GM19328 (cell line): ENCODE measurements at regions not wholly inside any gene's neighbourhood (a gene's known extent, or its start where the extent isn't known, plus 50 kb on each side); places are given as distances from the start of the nearest gene placed in this dataset.

Source experiments
- ATAC-seq: cut with Tn5 transposase; IDR thresholded peaks from one replicate; pipeline ENCODE4 v1.9.1; 2021; ENCODE audit warnings: mild to moderate bottlenecking, moderate library complexity; ENCODE audit not compliant: unreplicated experiment

DNA sequence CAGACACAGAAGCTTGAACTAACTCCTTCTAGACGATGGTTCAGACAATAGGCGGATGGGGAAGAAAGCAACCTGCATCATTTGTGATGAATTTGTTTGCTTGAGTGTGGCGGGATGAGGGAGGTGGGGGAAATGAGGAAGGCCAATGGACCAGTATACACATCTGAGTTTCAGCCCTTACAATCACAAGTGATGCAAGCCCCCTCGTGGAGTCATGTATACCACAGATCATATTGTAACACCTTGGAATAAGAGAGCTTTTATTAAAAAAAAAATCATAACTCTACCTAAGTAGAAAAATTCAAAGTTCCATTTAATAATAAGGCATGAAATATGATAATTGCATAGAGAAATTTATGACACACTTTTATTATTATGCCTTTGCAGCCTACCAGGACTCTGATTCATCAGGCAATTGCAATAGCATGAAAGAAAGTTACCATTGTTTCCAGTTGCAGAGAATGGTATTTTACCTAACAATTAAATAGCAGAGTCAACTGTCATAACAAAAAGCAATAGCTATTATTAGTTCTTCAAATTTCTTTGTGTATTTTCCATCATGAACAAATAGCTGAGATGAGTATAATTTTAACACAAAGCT, 230.2 kb upstream of the AKR1E2 start:
- no peak for ATAC-seq

GRCh38 chr10:4590807-4591206, 235.2 kb upstream of the AKR1E2 start:
- ATAC-seq, result no peak

- ATAC-seq, result no peak
These were observed 237.2 kb upstream of the AKR1E2 start for GRCh38 chr10:4588824-4589223.

DNA sequence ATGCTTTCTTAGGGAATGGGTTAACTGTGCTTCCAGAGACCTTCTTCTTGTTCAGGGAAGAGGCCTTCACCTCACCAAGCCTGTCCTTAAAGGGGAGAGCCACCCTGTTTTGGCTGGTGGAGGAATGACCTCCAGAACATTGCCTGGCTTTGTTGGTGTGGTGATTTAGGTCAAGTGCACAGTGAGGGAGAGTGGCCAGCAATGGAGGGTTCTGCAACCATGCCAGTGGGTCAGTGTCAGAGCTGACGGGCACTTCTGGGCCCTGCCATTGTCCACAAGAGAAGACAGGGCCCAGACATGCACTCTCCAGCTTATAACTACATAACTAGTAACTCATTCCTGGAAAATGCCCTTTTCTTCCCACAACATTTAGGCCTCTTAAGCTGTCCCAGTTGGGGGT, 238.5 kb upstream of the AKR1E2 start:
- no peak for ATAC-seq

GRCh38 chr10:4586776-4587175, 239.2 kb upstream of the AKR1E2 start:
- no peak for ATAC-seq

DNA sequence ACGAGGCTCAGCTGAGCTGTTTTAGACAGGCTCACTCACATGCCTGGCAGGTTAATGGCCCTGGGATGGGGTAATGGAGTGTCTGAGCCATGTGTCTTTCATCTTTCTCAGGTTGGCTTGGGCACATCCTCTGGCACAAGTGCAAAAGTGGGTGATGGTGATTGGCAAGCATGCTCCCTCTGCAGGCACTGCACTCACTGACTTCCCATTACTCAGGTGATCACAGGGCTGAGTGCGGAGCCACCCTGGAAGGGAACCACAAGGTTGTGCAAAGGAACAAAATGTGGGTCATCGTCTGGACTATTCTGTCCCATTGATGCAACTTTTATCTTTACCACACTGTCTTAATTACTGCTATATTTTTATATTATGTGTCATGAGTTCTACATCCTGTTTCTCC, 244.1 kb upstream of the AKR1E2 start:
- ATAC-seq, result no peak

GRCh38 chr10:4579844-4580243, 246.2 kb upstream of the AKR1E2 start:
- no peak for ATAC-seq

GRCh38 chr10:4576206-4576605, 249.8 kb upstream of the AKR1E2 start:
- no peak for ATAC-seq

DNA sequence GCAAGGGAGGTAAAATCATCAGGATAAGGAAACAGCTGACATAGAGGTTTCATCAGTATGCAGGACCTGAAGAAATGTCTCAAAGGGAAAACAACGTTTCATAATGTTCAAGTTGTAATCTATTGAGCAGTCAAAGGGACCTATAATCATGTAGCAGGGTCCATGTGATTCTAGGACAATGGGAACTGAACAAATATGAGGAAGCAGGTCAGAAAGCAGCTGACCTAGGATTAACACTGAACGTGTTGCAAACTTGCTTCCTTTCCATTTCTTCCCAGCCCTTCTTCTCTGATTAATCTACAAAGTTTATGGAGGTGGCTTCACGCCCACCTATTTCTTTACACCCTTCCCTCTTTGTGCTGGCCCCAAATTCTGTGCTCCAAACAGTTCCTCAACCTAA, 256.9 kb upstream of the AKR1E2 start:
- ATAC-seq, result no peak

- ATAC-seq, result no peak
These were observed 257.3 kb upstream of the AKR1E2 start for GRCh38 chr10:4568731-4569130.

DNA sequence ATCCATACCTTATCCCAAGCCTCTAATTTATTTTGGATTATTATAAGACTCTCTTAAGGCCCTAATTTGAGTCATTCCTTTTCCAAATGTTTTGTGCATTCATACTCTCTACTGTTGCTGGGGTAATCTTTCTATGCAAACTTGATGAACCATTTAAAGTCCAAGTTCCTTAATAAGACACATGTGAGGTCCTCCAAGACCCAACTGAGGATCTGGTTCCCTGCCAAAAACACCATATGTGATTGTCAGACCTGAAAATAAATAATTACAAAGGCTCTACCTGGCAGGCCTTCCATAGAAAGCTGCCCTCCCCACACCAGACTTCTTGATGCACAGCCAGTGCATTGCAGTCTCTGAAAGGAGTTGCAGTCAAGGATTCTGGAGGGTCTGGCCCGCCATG, 257.9 kb upstream of the AKR1E2 start:
- ATAC-seq, result no peak

DNA sequence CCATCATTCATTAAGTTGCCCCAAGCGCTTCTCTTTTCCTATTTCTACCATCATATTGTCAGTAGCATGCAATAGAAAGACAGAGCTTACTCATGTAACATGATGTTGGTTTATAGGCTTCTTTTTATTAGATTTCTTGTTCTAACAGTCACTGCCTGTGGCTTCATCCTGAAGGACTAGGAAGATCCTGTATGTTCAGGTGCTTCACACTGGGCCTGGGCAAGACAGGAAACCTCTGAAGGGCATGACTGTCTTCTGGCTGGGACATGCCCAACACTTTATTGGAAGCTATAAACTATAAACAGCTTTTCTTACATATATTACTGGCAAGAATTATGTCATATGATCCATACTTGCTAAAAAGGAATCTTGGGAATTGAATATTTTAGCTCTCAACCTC, 258.4 kb upstream of the AKR1E2 start:
- no peak for ATAC-seq

DNA sequence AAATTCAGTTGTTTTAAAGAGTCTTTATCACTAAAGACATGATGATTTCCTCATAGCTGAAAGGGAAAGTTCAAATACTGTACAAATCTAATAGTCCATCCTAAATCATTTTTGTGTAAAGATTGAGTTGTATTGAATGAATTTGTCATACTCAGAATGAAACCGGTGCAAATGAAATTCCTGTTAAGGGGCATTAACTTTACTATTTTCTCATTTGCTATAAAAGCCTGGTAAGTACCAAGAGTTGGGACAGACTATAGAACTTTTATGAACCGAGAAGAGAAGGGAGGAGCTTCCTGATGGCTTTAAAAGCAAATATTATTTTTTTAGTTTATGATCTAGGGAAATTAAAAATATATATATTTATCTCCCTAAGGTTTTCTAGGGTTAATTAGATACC, 260.0 kb upstream of the AKR1E2 start:
- no peak for ATAC-seq

- ATAC-seq, result no peak
These were observed 264.7 kb upstream of the AKR1E2 start for GRCh38 chr10:4561296-4561695.

GRCh38 chr10:4557469-4557868, 268.5 kb upstream of the AKR1E2 start:
- no peak for ATAC-seq

DNA sequence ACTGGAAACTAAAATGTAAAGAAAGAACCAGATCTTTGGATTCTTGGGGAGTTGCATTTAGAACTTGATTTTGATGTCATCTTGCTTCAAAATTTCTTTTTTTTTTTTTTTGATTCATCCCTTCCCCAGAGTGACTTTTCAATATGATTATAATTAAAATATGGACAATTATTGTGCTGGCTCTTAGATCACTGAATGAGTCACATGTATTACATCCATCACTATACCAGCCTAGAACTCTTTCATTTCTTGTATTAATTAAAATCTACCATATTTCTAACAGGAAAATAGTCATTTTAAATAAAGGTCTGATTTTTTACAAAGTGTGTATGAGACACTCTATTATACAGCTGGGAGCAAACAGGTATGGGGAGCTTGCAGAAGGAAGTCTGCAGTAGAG, 269.5 kb upstream of the AKR1E2 start:
- no peak for ATAC-seq

- ATAC-seq, result no peak
These were observed 270.1 kb upstream of the AKR1E2 start for GRCh38 chr10:4555920-4556319.

GRCh38 chr10:4549139-4549653, 276.8 kb upstream of the AKR1E2 start:
- no peak for ATAC-seq

GRCh38 chr10:4546931-4547330, 279.1 kb upstream of the AKR1E2 start:
- ATAC-seq, result no peak

DNA sequence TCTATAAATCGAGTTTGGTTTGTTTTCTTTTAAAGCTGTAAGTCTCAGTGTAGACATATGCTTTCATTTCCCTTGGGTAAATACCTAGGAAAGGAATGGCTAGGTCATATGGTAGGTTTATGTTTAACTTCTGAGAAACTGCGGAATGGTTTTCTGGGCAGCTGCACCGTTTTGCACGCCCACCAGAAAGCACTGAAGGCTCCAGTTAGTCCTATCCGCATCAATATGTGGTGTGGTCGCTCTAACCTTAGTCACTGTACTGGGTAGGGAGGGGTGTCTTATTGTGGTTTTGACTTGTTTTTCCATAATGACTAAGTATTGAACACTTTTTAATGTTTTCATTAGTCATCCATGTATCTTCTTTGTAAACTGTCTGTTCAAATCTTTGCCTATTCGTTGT, 279.5 kb upstream of the AKR1E2 start:
- no peak for ATAC-seq

DNA sequence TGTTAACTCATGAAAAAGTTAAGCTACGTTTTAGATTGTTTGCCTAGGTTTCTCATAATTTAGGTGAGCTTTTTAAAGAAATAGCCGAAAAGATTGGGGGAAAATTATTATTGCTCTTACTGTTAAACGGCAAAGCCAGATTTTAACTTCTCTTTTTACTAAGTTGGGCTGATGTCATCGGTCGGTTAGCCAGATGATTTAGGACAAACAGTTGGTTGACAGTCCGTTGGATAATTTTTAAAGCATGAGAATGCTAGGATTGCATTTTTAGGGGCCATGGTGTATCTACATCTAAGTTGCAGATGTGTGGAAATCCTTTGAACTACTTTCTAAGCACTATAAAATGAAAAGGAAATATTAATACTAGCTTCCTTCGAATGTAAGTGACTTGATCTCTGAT, 280.9 kb upstream of the AKR1E2 start:
- no peak for ATAC-seq

DNA sequence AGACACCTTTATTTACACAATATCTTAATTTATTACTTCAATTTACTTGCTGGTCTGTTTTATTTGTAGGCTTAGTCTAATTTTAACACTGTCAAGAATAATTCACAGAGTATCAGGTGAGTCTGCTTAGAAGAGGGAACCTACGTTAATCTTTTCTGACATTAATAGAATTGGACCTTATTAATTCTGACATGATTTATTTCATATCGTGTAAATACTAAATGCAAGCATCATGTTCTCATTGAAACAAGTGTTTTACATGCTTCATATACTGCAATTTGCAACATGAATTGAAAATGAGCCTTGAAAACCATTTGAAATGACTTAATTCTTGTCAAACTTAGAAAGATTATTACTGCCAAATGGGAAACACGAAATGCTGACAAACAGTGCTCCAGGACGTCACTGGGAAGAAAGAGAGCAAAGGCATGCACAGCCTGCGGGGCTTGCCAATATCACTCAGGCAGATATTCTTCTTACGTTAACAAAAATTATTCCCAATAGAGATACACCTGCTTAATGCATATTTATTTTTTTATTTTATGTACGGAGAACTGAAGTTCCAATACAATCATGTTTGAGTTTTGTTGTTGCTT, 282.0 kb upstream of the AKR1E2 start:
- no peak for ATAC-seq

GRCh38 chr10:4541292-4541691, 284.7 kb upstream of the AKR1E2 start:
- ATAC-seq, result no peak
